ENCODE measurements at regions not wholly inside any gene's neighbourhood (a gene's known extent, or its start where the extent isn't known, plus 50 kb on each side); places are given as distances from the start of the nearest gene placed in this dataset.
"Not testable (repeated sequence)": the region's sequence is repeated elsewhere in the genome, so short reads cannot be mapped to it uniquely, and the experiment has no call there.

- no peaks in the 10 kb centered on the region for H3K36me3 ChIP-seq (ENCODE audit: insufficient read depth, low read length, poor library complexity, severe bottlenecking)
- peaks cover 10% of the 10 kb centered on the region for H3K4me1 ChIP-seq (ENCODE audit: insufficient read depth, low read length, poor library complexity, severe bottlenecking)
- no TSS peak for BruUV-seq (replicated peaks)
- H3K4me3 ChIP-seq (ENCODE audit: low read depth, low read length, poor library complexity, severe bottlenecking) = no peak overlapping the region
- no peak for TF ChIP-seq CTCF (conservative IDR thresholded peaks at IDR 0.05; ENCODE audit: low read depth, low read length)
- no peak for TF ChIP-seq EZH2 (IDR thresholded peaks at IDR 0.05; ENCODE audit: borderline replicate concordance, low read depth, low read length, poor library complexity, severe bottlenecking)
- intact Hi-C loops (cut with micrococcal nuclease; ENCODE audit: unreplicated experiment) = no loop called here
- DNase-seq (ENCODE audit: low spot score) = no peak
- ChIA-PET POLR2A (ENCODE audit: low non-redundant PET) (no interaction called here), CTCF (interaction anchor here (0.7 to 1.6 kb wide), 2 partner anchors 18 to 466 kb away, joined by 3 to 5 read pairs; no protein-coding TSS in a partner anchor)
- no peak overlapping the region for H3K27ac ChIP-seq (ENCODE audit: low read depth, low read length, poor library complexity, severe bottlenecking)
- H3K27me3 ChIP-seq (replicated peaks; ENCODE audit: insufficient read depth, low read depth, low read length, poor library complexity) = no peaks in the 10 kb centered on the region
- no peaks in the 10 kb centered on the region for H3K9me3 ChIP-seq (ENCODE audit: low read depth, low read length, poor library complexity, severe bottlenecking)
Measured at GRCh38 chr5:54401515-54401914, 54.0 kb upstream of the HSPB3 start.

- Histone ChIP-seq H3K36me3 (ENCODE audit: insufficient read depth, low read length, poor library complexity, severe bottlenecking) (no peaks in the 10 kb centered on the region), H3K9me3 (ENCODE audit: low read depth, low read length, poor library complexity, severe bottlenecking) (no peaks in the 10 kb centered on the region), H3K27me3 (replicated peaks; ENCODE audit: insufficient read depth, low read depth, low read length, poor library complexity) (no peaks in the 10 kb centered on the region), H3K4me3 (ENCODE audit: low read depth, low read length, poor library complexity, severe bottlenecking) (no peak overlapping the region), H3K27ac (ENCODE audit: low read depth, low read length, poor library complexity, severe bottlenecking) (no peak overlapping the region), H3K4me1 (ENCODE audit: insufficient read depth, low read length, poor library complexity, severe bottlenecking) (no peaks in the 10 kb centered on the region)
- no TSS peak for BruUV-seq (replicated peaks)
- no peak for TF ChIP-seq CTCF (conservative IDR thresholded peaks at IDR 0.05; ENCODE audit: low read depth, low read length)
- TF ChIP-seq EZH2 (IDR thresholded peaks at IDR 0.05; ENCODE audit: borderline replicate concordance, low read depth, low read length, poor library complexity, severe bottlenecking) = no peak
- ChIA-PET POLR2A (ENCODE audit: low non-redundant PET) (no interaction called here), CTCF (no interaction called here)
- no peak for DNase-seq (ENCODE audit: low spot score)
- intact Hi-C loops (cut with micrococcal nuclease; ENCODE audit: unreplicated experiment) = no loop called here
Measured at GRCh38 chr5:54398191-54398590, 57.3 kb upstream of the HSPB3 start.

DNA sequence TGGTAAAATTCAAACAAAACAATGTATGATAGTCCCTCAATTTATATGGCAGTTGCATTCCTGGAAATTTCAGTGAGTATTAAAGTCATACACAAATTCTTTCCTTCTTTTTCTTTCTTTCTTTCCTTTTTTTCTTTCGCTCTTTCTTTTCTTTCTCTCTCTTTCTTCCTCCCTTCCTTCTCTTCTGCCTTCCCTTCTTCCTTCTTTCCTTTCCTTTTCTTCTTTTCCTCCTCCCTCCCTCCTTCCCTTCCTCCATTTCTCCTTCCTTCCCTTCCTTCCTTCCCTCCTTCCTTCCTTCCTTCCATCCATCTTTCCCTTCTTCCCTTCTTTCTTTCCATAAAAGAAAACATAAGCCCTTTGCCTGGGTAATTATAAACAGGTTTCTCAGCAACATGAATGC is 58.1 kb upstream of the HSPB3 start:
- Histone ChIP-seq H3K4me1 (ENCODE audit: insufficient read depth, low read length, poor library complexity, severe bottlenecking) (no peaks in the 10 kb centered on the region), H3K9me3 (ENCODE audit: low read depth, low read length, poor library complexity, severe bottlenecking) (no peaks in the 10 kb centered on the region), H3K27me3 (replicated peaks; ENCODE audit: insufficient read depth, low read depth, low read length, poor library complexity) (no peaks in the 10 kb centered on the region), H3K27ac (ENCODE audit: low read depth, low read length, poor library complexity, severe bottlenecking) (no peak overlapping the region), H3K36me3 (ENCODE audit: insufficient read depth, low read length, poor library complexity, severe bottlenecking) (no peaks in the 10 kb centered on the region), H3K4me3 (ENCODE audit: low read depth, low read length, poor library complexity, severe bottlenecking) (no peak overlapping the region)
- BruUV-seq (replicated peaks) = no TSS peak
- ChIA-PET POLR2A (ENCODE audit: low non-redundant PET) (no interaction called here), CTCF (no interaction called here)
- DNase-seq (ENCODE audit: low spot score) = no peak
- TF ChIP-seq CTCF (conservative IDR thresholded peaks at IDR 0.05; ENCODE audit: low read depth, low read length) (no peak), EZH2 (IDR thresholded peaks at IDR 0.05; ENCODE audit: borderline replicate concordance, low read depth, low read length, poor library complexity, severe bottlenecking) (no peak)
- intact Hi-C loops (cut with micrococcal nuclease; ENCODE audit: unreplicated experiment) = no loop called here

DNA sequence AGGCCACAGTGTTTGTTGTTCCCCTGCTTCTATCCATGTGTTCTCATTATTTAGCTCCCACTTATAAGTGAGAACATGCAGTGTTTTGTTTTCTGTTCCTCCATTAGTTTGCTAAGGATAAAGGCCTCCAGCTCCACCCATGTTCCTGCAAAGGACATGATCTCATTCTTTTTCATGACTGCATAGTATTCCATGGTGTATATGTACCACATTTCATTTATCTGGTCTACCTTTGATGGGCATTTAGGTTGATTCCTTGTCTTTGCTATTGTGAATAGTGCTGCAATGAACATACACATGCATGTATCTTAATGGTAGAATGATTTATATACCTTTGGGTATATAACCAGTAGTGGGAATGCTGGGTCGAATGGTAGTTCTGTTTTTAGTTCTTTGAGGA is 62.5 kb upstream of the HSPB3 start:
- DNase-seq (ENCODE audit: low spot score); H3K36me3 ChIP-seq (ENCODE audit: insufficient read depth, low read length, poor library complexity, severe bottlenecking); H3K27me3 ChIP-seq (replicated peaks; ENCODE audit: insufficient read depth, low read depth, low read length, poor library complexity); H3K27ac ChIP-seq (ENCODE audit: low read depth, low read length, poor library complexity, severe bottlenecking); H3K9me3 ChIP-seq (ENCODE audit: low read depth, low read length, poor library complexity, severe bottlenecking); CTCF ChIA-PET; intact Hi-C loops (cut with micrococcal nuclease; ENCODE audit: unreplicated experiment); H3K4me3 ChIP-seq (ENCODE audit: low read depth, low read length, poor library complexity, severe bottlenecking); BruUV-seq (replicated peaks); POLR2A ChIA-PET (ENCODE audit: low non-redundant PET): not testable (repeated sequence)
- H3K4me1 ChIP-seq (ENCODE audit: insufficient read depth, low read length, poor library complexity, severe bottlenecking) = peaks cover 25% of the 10 kb centered on the region

All from A673 (cell line).